Stomach (tissue), 8 donors: ENCODE measurements at regions not wholly inside any gene's neighbourhood (a gene's known extent, or its start where the extent isn't known, plus 50 kb on each side); places are given as distances from the start of the nearest gene placed in this dataset.

Experiments used
- DNase-seq, 2 donors: peaks; one replicate each; pipeline versions ENCODE4 v3.0.0 to v3.0.0-alpha.2; 2013 to 2019
- H3K27ac ChIP-seq, 5 donors: fragments of 200-600 bp in 4 of 5; sonication (generic) in 4 of 5; one replicate each; pipeline ENCODE4 v1.5.1; 2013 to 2019; ENCODE audit warnings: mild to moderate bottlenecking in 1 of 5, moderate library complexity in 1 of 5
- H3K27me3 ChIP-seq, 3 donors: fragments of 200-600 bp; sonication (generic); one replicate each; pipeline ENCODE4 v1.5.1; 2017 to 2019; ENCODE audit warnings: mixed run types in 1 of 3
- H3K36me3 ChIP-seq, 4 donors: fragments of 200-600 bp; sonication (generic); 1 replicate in 3 of 4; 2 replicates in 1 of 4; pipeline ENCODE4 v1.5.1; 2016 to 2019
- H3K4me1 ChIP-seq, 4 donors: fragments of 200-600 bp; sonication (generic); one replicate each; pipeline ENCODE4 v1.5.1; 2016 to 2019
- H3K4me3 ChIP-seq, 4 donors: fragments of 200-600 bp; sonication (generic) in 3 of 4; one replicate each; pipeline ENCODE4 v1.5.1; 2016 to 2019; ENCODE audit warnings: mild to moderate bottlenecking in 1 of 4
- H3K9me3 ChIP-seq, 4 donors: fragments of 200-600 bp; sonication (generic); one replicate each; pipeline ENCODE4 v1.5.1; 2016 to 2019
- CTCF ChIP-seq, 7 experiments: fragments of 450-650 bp in 4 of 7; fragments of 200-600 bp in 3 of 7; sonication (generic) in 3 of 7; IDR thresholded peaks; one replicate each; pipeline ENCODE4 v1.5.1; 2016 to 2019; ENCODE audit warnings: antibody characterized with exemption in 7 of 7, control low read depth in 2 of 7, mild to moderate bottlenecking in 1 of 7
- EP300 ChIP-seq: sonication (generic); formaldehyde crosslinking; IDR thresholded peaks from one replicate; pipeline ENCODE4 v1.6.1; 2017; ENCODE audit warnings: antibody characterized with exemption
- POLR2A ChIP-seq, 4 donors: fragments of 450-650 bp; IDR thresholded peaks; one replicate each; pipeline ENCODE4 v1.6.1; 2016; ENCODE audit warnings: antibody characterized with exemption in 4 of 4, control low read depth in 2 of 4, mild to moderate bottlenecking in 1 of 4, moderate library complexity in 1 of 4
- POLR2AphosphoS5 ChIP-seq, 3 donors: sonication (generic); formaldehyde crosslinking; IDR thresholded peaks; one replicate each; pipeline ENCODE4 v1.6.1; 2016; ENCODE audit warnings: antibody characterized with exemption in 3 of 3
- WGBS, 5 donors: extraction: QIAGEN DNeasy Blood & Tissue Kit in 3 of 5; methylation state at CpG; one replicate each; pipeline versions ENCODE4 v1.1.5 to v1.1.7; 2013 to 2018; 5-methylcytosine and 5-hydroxymethylcytosine counted together
- intact Hi-C: fragments of 100-400 bp; cut with DNase I; formaldehyde crosslinking; loops from one replicate; pipeline ENCODE4 v1.15.1; 2023; ENCODE audit warnings: low total_unique reads
- donor health status: healthy with polysubstance abuse.
- donor health status: Bipolar disorder and iron deficiency.
- donor health status: healthy.

GRCh38 chr9:90457386-90458190 lies 185.0 kb downstream of the DIRAS2 start:
- 77 to 86% (median 81%) methylated on average over 9 of the region's 9 CpGs for WGBS, 5 donors
- H3K27me3 ChIP-seq, result no peaks in the 10 kb centered on the region
- no peak overlapping the region for H3K27ac ChIP-seq
- H3K4me1 ChIP-seq, result no peaks in the 10 kb centered on the region
- no peak for DNase-seq
- H3K36me3 ChIP-seq, result no peaks in the 10 kb centered on the region
- intact Hi-C loops, result no loop called here
- no peaks in the 10 kb centered on the region for H3K9me3 ChIP-seq
- no peak overlapping the region for H3K4me3 ChIP-seq
- TF ChIP-seq POLR2A (IDR thresholded peaks at IDR 0.05) (no peak), CTCF (IDR thresholded peaks at IDR 0.05) (no peak), POLR2AphosphoS5 (IDR thresholded peaks at IDR 0.05) (no peak), EP300 (no peak)

GRCh38 chr9:90458485-90458884 lies 184.1 kb downstream of the DIRAS2 start:
- Histone ChIP-seq H3K27ac (no peak overlapping the region), H3K9me3 (no peaks in the 10 kb centered on the region), H3K4me3 (no peak overlapping the region), H3K27me3 (no peaks in the 10 kb centered on the region), H3K36me3 (no peaks in the 10 kb centered on the region), H3K4me1 (no peaks in the 10 kb centered on the region)
- peak; percentile 58 to 82 for DNase-seq
- intact Hi-C loops, result no loop called here
- WGBS, 5 donors, result 55 to 76% (median 66%) methylated on average over 4 of the region's 4 CpGs
- TF ChIP-seq EP300 (no peak), CTCF (IDR thresholded peaks at IDR 0.05) (peak in 2 of 7 experiments; percentile 31 to 38), POLR2A (IDR thresholded peaks at IDR 0.05) (no peak), POLR2AphosphoS5 (IDR thresholded peaks at IDR 0.05) (peak in 1 of 3 donors; percentile 47)

- Histone ChIP-seq H3K4me3 (no peak overlapping the region), H3K4me1 (no peaks in the 10 kb centered on the region), H3K27ac (no peak overlapping the region), H3K36me3 (no peaks in the 10 kb centered on the region), H3K9me3 (no peaks in the 10 kb centered on the region), H3K27me3 (no peaks in the 10 kb centered on the region)
- intact Hi-C loops, result no loop called here
- no peak for TF ChIP-seq POLR2AphosphoS5 (IDR thresholded peaks at IDR 0.05)
- no peak for TF ChIP-seq POLR2A (IDR thresholded peaks at IDR 0.05)
- no peak for TF ChIP-seq EP300
- TF ChIP-seq CTCF (IDR thresholded peaks at IDR 0.05), result no peak
- no peak for DNase-seq
- WGBS, 5 donors, result 57 to 81% (median 60%) methylated on average over 4 of the region's 4 CpGs
Measured at GRCh38 chr9:90459321-90459720, 183.3 kb downstream of the DIRAS2 start.

GRCh38 chr9:90460220-90460619 lies 182.4 kb downstream of the DIRAS2 start:
- no peaks in the 10 kb centered on the region for H3K4me1 ChIP-seq
- no peak overlapping the region for H3K4me3 ChIP-seq
- no peak overlapping the region for H3K27ac ChIP-seq
- intact Hi-C loops, result no loop called here
- 63 to 76% (median 74%) methylated on average over 7 of the region's 7 CpGs for WGBS, 5 donors
- TF ChIP-seq POLR2A (IDR thresholded peaks at IDR 0.05), result no peak
- no peak for TF ChIP-seq CTCF (IDR thresholded peaks at IDR 0.05)
- TF ChIP-seq EP300, result no peak
- no peak for TF ChIP-seq POLR2AphosphoS5 (IDR thresholded peaks at IDR 0.05)
- H3K36me3 ChIP-seq, result no peaks in the 10 kb centered on the region
- H3K9me3 ChIP-seq, result no peaks in the 10 kb centered on the region
- H3K27me3 ChIP-seq, result no peaks in the 10 kb centered on the region
- peak in 1 of 2 donors; percentile 5 for DNase-seq
